K562 (cell line): ENCODE measurements at regions not wholly inside any gene's neighbourhood (a gene's known extent, or its start where the extent isn't known, plus 50 kb on each side); places are given as distances from the start of the nearest gene placed in this dataset.

Experiments used
- ATF1 ChIP-seq, 2 experiments: fragments of 450-650 bp in 1 of 2; IDR thresholded peaks; 2 replicates each; pipeline ENCODE4 v1.6.1; 2016; ENCODE audit warnings: missing compliant biosample characterization in 1 of 2, missing genetic modification characterization in 1 of 2
- BCOR ChIP-seq: fragments of 450-650 bp; IDR thresholded peaks from 2 replicates; pipeline ENCODE4 v1.6.1; 2016
- EHMT2 ChIP-seq: fragments of 450-650 bp; IDR thresholded peaks from 2 replicates; pipeline ENCODE4 v1.6.1; 2018; ENCODE audit warnings: antibody characterized with exemption
- FOXA3 ChIP-seq, 2 experiments: fragments of 450-650 bp in 1 of 2; sonication (generic) in 1 of 2; formaldehyde crosslinking; IDR thresholded peaks in 1 of 2; conservative IDR thresholded peaks in 1 of 2; 2 replicates each; pipeline versions ENCODE4 v1.4.0 to v1.8.0; 2020 to 2022; ENCODE audit warnings: mild to moderate bottlenecking in 2 of 2, missing genetic modification reagents in 1 of 2
- GABPB2 ChIP-seq: fragments of 250-450 bp; sonication (Bioruptor Pico); conservative IDR thresholded peaks from 2 replicates; pipeline ENCODE4 v1.5.1; 2021; ENCODE audit warnings: mild to moderate bottlenecking
- KDM1A ChIP-seq, 2 experiments: fragments of 450-650 bp; IDR thresholded peaks; 2 replicates each; pipeline ENCODE4 v1.6.1; 2016; ENCODE audit warnings: mild to moderate bottlenecking in 2 of 2
- KLF10 ChIP-seq: fragments of 250-450 bp; sonication (Bioruptor Pico); IDR thresholded peaks from 2 replicates; pipeline ENCODE4 v1.6.1; 2021; ENCODE audit warnings: matching md5 sums
- PHTF2 ChIP-seq: fragments of 250-450 bp; sonication (Bioruptor Pico); IDR thresholded peaks from 2 replicates; pipeline ENCODE4 v1.5.0; 2021; ENCODE audit warnings: mild to moderate bottlenecking
- PYGO2 ChIP-seq: fragments of 450-650 bp; IDR thresholded peaks from 2 replicates; pipeline ENCODE4 v1.6.1; 2016; ENCODE audit warnings: mild to moderate bottlenecking, missing genetic modification characterization, moderate library complexity, missing compliant biosample characterization
- RBM39 ChIP-seq: fragments of 200-400 bp; formaldehyde crosslinking; optimal IDR thresholded peaks from 2 replicates; pipeline ENCODE3; 2018; ENCODE audit warnings: low read depth, low read length
- SOX6 ChIP-seq: fragments of 450-650 bp; IDR thresholded peaks from 2 replicates; pipeline ENCODE4 v1.6.1; 2014; ENCODE audit warnings: mild to moderate bottlenecking
- TEAD4 ChIP-seq, 2 experiments: sonication (generic) in 1 of 2; formaldehyde crosslinking in 1 of 2; IDR thresholded peaks; 2 replicates each; pipeline versions ENCODE4 v1.6.1 to v1.8.0; 2012 to 2022; ENCODE audit warnings: borderline replicate concordance in 1 of 2, inconsistent platforms in 1 of 2, low read length in 1 of 2, mild to moderate bottlenecking in 1 of 2, missing genetic modification reagents in 1 of 2
- TRIM24 ChIP-seq, 2 experiments: fragments of 450-650 bp; IDR thresholded peaks; 2 replicates each; pipeline ENCODE4 v1.6.1; 2016
- U2AF2 ChIP-seq: fragments of 200-400 bp; formaldehyde crosslinking; optimal IDR thresholded peaks from 2 replicates; pipeline ENCODE3; 2017; ENCODE audit warnings: low read depth, mild to moderate bottlenecking, low read length
- ZNF354B ChIP-seq: fragments of 250-450 bp; sonication (Bioruptor Pico); IDR thresholded peaks from 2 replicates; pipeline ENCODE4 v1.4.0; 2020
- ZSCAN32 ChIP-seq: fragments of 450-650 bp; formaldehyde crosslinking; IDR thresholded peaks from 2 replicates; pipeline ENCODE4 v1.4.0; 2020; ENCODE audit warnings: mild to moderate bottlenecking, moderate library complexity
- TF ChIP-seq, protein P1 (sequence below): fragments of 250-450 bp; sonication (Bioruptor Pico); IDR thresholded peaks from 2 replicates; pipeline ENCODE4 v1.9.0; 2021; ENCODE audit warnings: mild to moderate bottlenecking, inconsistent platforms
- TF ChIP-seq, protein P2 (sequence below): sonication (generic); formaldehyde crosslinking; IDR thresholded peaks from 2 replicates; pipeline ENCODE4 v1.8.1; 2023; ENCODE audit warnings: mild to moderate bottlenecking, missing genetic modification reagents
- TF ChIP-seq, protein P3 (sequence below): sonication (generic); formaldehyde crosslinking; IDR thresholded peaks from 2 replicates; pipeline ENCODE4 v1.8.1; 2023; ENCODE audit warnings: mild to moderate bottlenecking, missing genetic modification reagents
- TF ChIP-seq, protein P4 (sequence below): sonication (generic); formaldehyde crosslinking; IDR thresholded peaks from 2 replicates; pipeline ENCODE4 v1.9.0; 2022; ENCODE audit warnings: mild to moderate bottlenecking, missing genetic modification reagents
- TF ChIP-seq, protein P5 (sequence below): fragments of 250-450 bp; sonication (Bioruptor Pico); IDR thresholded peaks from 2 replicates; pipeline ENCODE4 v1.4.0; 2020

DNA sequence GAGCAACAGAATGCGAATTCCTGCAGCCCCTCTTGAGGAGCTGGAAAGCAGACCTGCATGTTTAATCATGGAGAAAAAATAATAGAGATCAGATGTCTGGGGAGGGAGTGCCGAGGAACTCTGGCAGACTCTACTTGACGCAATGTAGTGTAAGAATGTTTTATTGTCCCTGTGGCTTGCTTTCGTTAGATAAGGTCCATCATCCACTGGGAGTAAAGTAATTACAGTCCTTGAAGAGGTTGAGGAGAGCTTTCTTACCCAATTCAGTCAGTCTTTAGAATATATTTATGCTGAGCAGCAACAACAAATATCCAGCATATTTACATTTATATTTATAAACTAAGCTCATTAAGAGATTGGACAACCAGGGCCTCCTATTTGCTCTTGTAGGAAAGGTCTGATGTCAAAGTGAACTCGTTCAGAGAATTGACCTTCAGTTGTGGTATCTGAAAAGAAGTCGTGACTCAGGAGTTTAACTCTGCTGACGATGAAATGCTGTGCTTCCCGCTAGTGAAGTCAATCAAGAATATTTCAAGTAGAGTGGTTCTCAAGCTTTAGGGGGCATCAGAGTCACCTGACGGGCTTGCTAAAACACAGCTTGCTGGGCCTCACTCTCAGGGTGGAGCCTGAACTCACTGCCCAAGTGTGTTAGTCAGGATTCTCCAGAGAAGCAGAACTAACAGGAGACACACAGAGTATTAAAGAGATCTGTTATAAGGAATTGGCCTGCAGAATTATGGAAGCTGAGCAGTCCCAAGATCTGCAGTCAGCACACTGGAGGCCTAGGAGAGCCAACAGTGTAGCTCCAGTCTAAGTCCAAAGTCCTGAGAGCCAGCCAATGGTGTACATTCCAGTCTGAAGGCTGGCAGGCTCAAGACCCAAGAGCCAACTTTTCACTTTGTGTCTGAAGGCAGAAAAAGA lies 139.3 kb upstream of the LMNTD1 start (continued):
- TF ChIP-seq ATF1 (CRISPR knock-in tag; IDR thresholded peaks at IDR 0.05) (no peak), ATF1 (tag; IDR thresholded peaks at IDR 0.05) (peak; percentile 74), ZNF354B (CRISPR knock-in tag) (no peak), PHTF2 (CRISPR knock-in tag) (no peak), PYGO2 (tag) (no peak), TEAD4 (IDR thresholded peaks at IDR 0.05; ENCODE audit: low read length) (peak; percentile 67), TEAD4 (CRISPR knock-in tag; IDR thresholded peaks at IDR 0.05; ENCODE audit: borderline replicate concordance) (no peak), KLF10 (CRISPR knock-in tag) (no peak), U2AF2 (no peak), TRIM24 (IDR thresholded peaks at IDR 0.05) (peak; percentile 61 to 85; a peak in 2 of 4 replicates), BCOR (no peak), KDM1A (IDR thresholded peaks at IDR 0.05) (no peak), FOXA3 (CRISPR knock-in tag; conservative IDR thresholded peaks at IDR 0.05 in 1 of 2, IDR thresholded peaks at IDR 0.05 in 1 of 2) (0 out of 4 replicates have a peak, but pooled peaks of 1 of the 2 experiments have one; percentile 13), EHMT2 (no peak), GABPB2 (CRISPR knock-in tag) (no peak), RBM39 (no peak), SOX6 (peak; percentile 88), ZSCAN32 (peak; percentile 56; the same call in 1 of the 2 replicates)
- TF ChIP-seq, protein P1, sequence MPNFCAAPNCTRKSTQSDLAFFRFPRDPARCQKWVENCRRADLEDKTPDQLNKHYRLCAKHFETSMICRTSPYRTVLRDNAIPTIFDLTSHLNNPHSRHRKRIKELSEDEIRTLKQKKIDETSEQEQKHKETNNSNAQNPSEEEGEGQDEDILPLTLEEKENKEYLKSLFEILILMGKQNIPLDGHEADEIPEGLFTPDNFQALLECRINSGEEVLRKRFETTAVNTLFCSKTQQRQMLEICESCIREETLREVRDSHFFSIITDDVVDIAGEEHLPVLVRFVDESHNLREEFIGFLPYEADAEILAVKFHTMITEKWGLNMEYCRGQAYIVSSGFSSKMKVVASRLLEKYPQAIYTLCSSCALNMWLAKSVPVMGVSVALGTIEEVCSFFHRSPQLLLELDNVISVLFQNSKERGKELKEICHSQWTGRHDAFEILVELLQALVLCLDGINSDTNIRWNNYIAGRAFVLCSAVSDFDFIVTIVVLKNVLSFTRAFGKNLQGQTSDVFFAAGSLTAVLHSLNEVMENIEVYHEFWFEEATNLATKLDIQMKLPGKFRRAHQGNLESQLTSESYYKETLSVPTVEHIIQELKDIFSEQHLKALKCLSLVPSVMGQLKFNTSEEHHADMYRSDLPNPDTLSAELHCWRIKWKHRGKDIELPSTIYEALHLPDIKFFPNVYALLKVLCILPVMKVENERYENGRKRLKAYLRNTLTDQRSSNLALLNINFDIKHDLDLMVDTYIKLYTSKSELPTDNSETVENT (CRISPR knock-in tag): no peak
- TF ChIP-seq, protein P2, sequence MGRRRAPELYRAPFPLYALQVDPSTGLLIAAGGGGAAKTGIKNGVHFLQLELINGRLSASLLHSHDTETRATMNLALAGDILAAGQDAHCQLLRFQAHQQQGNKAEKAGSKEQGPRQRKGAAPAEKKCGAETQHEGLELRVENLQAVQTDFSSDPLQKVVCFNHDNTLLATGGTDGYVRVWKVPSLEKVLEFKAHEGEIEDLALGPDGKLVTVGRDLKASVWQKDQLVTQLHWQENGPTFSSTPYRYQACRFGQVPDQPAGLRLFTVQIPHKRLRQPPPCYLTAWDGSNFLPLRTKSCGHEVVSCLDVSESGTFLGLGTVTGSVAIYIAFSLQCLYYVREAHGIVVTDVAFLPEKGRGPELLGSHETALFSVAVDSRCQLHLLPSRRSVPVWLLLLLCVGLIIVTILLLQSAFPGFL: no peak
- TF ChIP-seq, protein P3, sequence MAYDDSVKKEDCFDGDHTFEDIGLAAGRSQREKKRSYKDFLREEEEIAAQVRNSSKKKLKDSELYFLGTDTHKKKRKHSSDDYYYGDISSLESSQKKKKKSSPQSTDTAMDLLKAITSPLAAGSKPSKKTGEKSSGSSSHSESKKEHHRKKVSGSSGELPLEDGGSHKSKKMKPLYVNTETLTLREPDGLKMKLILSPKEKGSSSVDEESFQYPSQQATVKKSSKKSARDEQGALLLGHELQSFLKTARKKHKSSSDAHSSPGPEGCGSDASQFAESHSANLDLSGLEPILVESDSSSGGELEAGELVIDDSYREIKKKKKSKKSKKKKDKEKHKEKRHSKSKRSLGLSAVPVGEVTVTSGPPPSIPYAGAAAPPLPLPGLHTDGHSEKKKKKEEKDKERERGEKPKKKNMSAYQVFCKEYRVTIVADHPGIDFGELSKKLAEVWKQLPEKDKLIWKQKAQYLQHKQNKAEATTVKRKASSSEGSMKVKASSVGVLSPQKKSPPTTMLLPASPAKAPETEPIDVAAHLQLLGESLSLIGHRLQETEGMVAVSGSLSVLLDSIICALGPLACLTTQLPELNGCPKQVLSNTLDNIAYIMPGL (CRISPR knock-in tag): no peak
- TF ChIP-seq, protein P4, sequence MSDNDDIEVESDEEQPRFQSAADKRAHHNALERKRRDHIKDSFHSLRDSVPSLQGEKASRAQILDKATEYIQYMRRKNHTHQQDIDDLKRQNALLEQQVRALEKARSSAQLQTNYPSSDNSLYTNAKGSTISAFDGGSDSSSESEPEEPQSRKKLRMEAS (CRISPR knock-in tag): no peak
- TF ChIP-seq, protein P5, sequence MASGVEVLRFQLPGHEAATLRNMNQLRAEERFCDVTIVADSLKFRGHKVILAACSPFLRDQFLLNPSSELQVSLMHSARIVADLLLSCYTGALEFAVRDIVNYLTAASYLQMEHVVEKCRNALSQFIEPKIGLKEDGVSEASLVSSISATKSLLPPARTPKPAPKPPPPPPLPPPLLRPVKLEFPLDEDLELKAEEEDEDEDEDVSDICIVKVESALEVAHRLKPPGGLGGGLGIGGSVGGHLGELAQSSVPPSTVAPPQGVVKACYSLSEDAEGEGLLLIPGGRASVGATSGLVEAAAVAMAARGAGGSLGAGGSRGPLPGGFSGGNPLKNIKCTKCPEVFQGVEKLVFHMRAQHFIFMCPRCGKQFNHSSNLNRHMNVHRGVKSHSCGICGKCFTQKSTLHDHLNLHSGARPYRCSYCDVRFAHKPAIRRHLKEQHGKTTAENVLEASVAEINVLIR: peak; percentile 16; the same call in 1 of the 2 replicates
